Transverse colon (tissue), 4 donors: ENCODE measurements at regions not wholly inside any gene's neighbourhood (a gene's known extent, or its start where the extent isn't known, plus 50 kb on each side); places are given as distances from the start of the nearest gene placed in this dataset.

Experiments
- DNase-seq: peaks from one replicate; pipeline ENCODE4 v3.0.0-alpha.2; 2019
- H3K27ac ChIP-seq, 4 donors: fragments of 200-600 bp; sonication (generic); 2 replicates each; pipeline ENCODE4 v1.5.1; 2016 to 2018; ENCODE audit warnings: inconsistent platforms in 4 of 4
- H3K27me3 ChIP-seq: fragments of 200-600 bp; sonication (generic); 2 replicates; pipeline ENCODE4 v1.5.1; 2017; ENCODE audit warnings: inconsistent platforms
- H3K36me3 ChIP-seq, 4 donors: fragments of 200-600 bp; sonication (generic); 2 replicates each; pipeline ENCODE4 v1.5.1; 2017 to 2019; ENCODE audit warnings: inconsistent platforms in 4 of 4
- H3K4me1 ChIP-seq, 4 donors: fragments of 200-600 bp; sonication (generic); 2 replicates each; pipeline ENCODE4 v1.5.1; 2017 to 2020; ENCODE audit warnings: inconsistent platforms in 4 of 4
- H3K4me3 ChIP-seq, 4 donors: fragments of 200-600 bp; sonication (generic); 1 replicate in 1 of 4; 2 replicates in 3 of 4; pipeline versions ENCODE4 v1.5.1 to v1.6.1; 2017 to 2019; ENCODE audit warnings: inconsistent platforms in 4 of 4
- H3K9me3 ChIP-seq, 2 donors: fragments of 200-600 bp; sonication (generic); 2 replicates each; pipeline ENCODE4 v1.5.1; 2017 to 2019; ENCODE audit warnings: inconsistent platforms in 2 of 2
- CTCF ChIP-seq, 5 experiments: fragments of 200-600 bp in 3 of 5; fragments of 450-650 bp in 2 of 5; sonication (generic) in 3 of 5; IDR thresholded peaks; 1 replicate in 2 of 5; 2 replicates in 3 of 5; pipeline ENCODE4 v1.5.1; 2016 to 2017; ENCODE audit warnings: antibody characterized with exemption in 5 of 5, inconsistent platforms in 3 of 5, mild to moderate bottlenecking in 2 of 5, moderate library complexity in 1 of 5
- EP300 ChIP-seq: sonication (generic); formaldehyde crosslinking; IDR thresholded peaks from one replicate; pipeline ENCODE4 v1.6.1; 2017; ENCODE audit warnings: antibody characterized with exemption, low read depth
- POLR2A ChIP-seq: fragments of 450-650 bp; IDR thresholded peaks from one replicate; pipeline ENCODE4 v1.6.1; 2016; ENCODE audit warnings: antibody characterized with exemption, mild to moderate bottlenecking, moderate library complexity
- POLR2AphosphoS5 ChIP-seq, 3 donors: sonication (generic); formaldehyde crosslinking; IDR thresholded peaks; one replicate each; pipeline ENCODE4 v1.6.1; 2016; ENCODE audit warnings: antibody characterized with exemption in 3 of 3
- WGBS, 2 donors: methylation state at CpG; one replicate each; pipeline ENCODE4 v1.1.5; 2018; ENCODE audit warnings: low coverage in 1 of 2; 5-methylcytosine and 5-hydroxymethylcytosine counted together
- in situ Hi-C, 4 donors: fragments of 200-750 bp; cut with MboI; loops; one replicate each; pipeline versions ENCODE4 v1.15.0 to v1.15.1; 2017; ENCODE audit warnings: low sequenced_read_pairs in 3 of 4, low pct_ligation_motif_present in 1 of 4, low pct_unique_long_range_greater_than_20kb in 1 of 4
- intact Hi-C: fragments of 100-400 bp; cut with DNase I; formaldehyde crosslinking; loops from one replicate; pipeline ENCODE4 v1.15.1; 2023; ENCODE audit warnings: low total_unique reads

GRCh38 chr16:13463619-13464018, 456.3 kb upstream of the ERCC4 start:
- H3K9me3 ChIP-seq = no peaks in the 10 kb centered on the region
- no peaks in the 10 kb centered on the region for H3K36me3 ChIP-seq
- in situ Hi-C loops (no loop called here), intact Hi-C loops (no loop called here)
- no peaks in the 10 kb centered on the region for H3K27me3 ChIP-seq
- TF ChIP-seq POLR2AphosphoS5 (IDR thresholded peaks at IDR 0.05) (no peak), POLR2A (no peak), CTCF (IDR thresholded peaks at IDR 0.05) (no peak), EP300 (no peak)
- 71 to 90% methylated on average over 2 to 5 of the region's 5 CpGs for WGBS, 2 donors
- DNase-seq = no peak
- no peak overlapping the region for H3K4me3 ChIP-seq
- no peaks in the 10 kb centered on the region for H3K4me1 ChIP-seq
- H3K27ac ChIP-seq = no peak overlapping the region

- no peaks in the 10 kb centered on the region for H3K4me1 ChIP-seq
- no peaks in the 10 kb centered on the region for H3K36me3 ChIP-seq
- no peak overlapping the region for H3K4me3 ChIP-seq
- H3K9me3 ChIP-seq = no peaks in the 10 kb centered on the region
- H3K27me3 ChIP-seq = no peaks in the 10 kb centered on the region
- in situ Hi-C loops (no loop called here), intact Hi-C loops (no loop called here)
- no peak for DNase-seq
- TF ChIP-seq POLR2AphosphoS5 (IDR thresholded peaks at IDR 0.05) (no peak), POLR2A (no peak), EP300 (no peak), CTCF (IDR thresholded peaks at IDR 0.05) (no peak)
- no peak overlapping the region for H3K27ac ChIP-seq
- 71 to 78% methylated on average over 3 to 4 of the region's 4 CpGs for WGBS, 2 donors
Measured at GRCh38 chr16:13471036-13471435, 448.9 kb upstream of the ERCC4 start.

- Histone ChIP-seq H3K9me3 (no peaks in the 10 kb centered on the region), H3K27me3 (no peaks in the 10 kb centered on the region), H3K4me1 (no peaks in the 10 kb centered on the region), H3K27ac (no peak overlapping the region), H3K4me3 (no peak overlapping the region), H3K36me3 (no peaks in the 10 kb centered on the region)
- no peak for TF ChIP-seq POLR2AphosphoS5 (IDR thresholded peaks at IDR 0.05)
- TF ChIP-seq POLR2A = no peak
- no peak for TF ChIP-seq EP300
- TF ChIP-seq CTCF (IDR thresholded peaks at IDR 0.05) = no peak
- intact Hi-C loops = no loop called here
- WGBS, 2 donors = 54 to 73% methylated on average over 4 of the region's 4 CpGs
- DNase-seq = no peak
- in situ Hi-C loops = no loop called here
Measured at GRCh38 chr16:13478991-13479390, 441.0 kb upstream of the ERCC4 start.

GRCh38 chr16:13479549-13479948, 440.4 kb upstream of the ERCC4 start:
- 86 to 91% methylated on average over 7 of the region's 7 CpGs for WGBS, 2 donors
- Histone ChIP-seq H3K9me3 (no peaks in the 10 kb centered on the region), H3K36me3 (no peaks in the 10 kb centered on the region), H3K27ac (no peak overlapping the region), H3K4me3 (no peak overlapping the region), H3K4me1 (no peaks in the 10 kb centered on the region), H3K27me3 (no peaks in the 10 kb centered on the region)
- TF ChIP-seq POLR2AphosphoS5 (IDR thresholded peaks at IDR 0.05) (no peak), CTCF (IDR thresholded peaks at IDR 0.05) (no peak), POLR2A (no peak), EP300 (no peak)
- no peak for DNase-seq
- intact Hi-C loops (no loop called here), in situ Hi-C loops (no loop called here)
